ENCODE measurements at regions not wholly inside any gene's neighbourhood (a gene's known extent, or its start where the extent isn't known, plus 50 kb on each side); places are given as distances from the start of the nearest gene placed in this dataset.

- no peaks in the 10 kb centered on the region for H3K27me3 ChIP-seq (ENCODE audit: insufficient read depth, low read length)
- no peaks in the 10 kb centered on the region for H3K79me2 ChIP-seq (ENCODE audit: insufficient read depth, low read length)
- Mint-ChIP-seq H3K4me1 (ENCODE audit: low read depth, unreplicated experiment) (no peaks in the 10 kb centered on the region), H3K9me3 (ENCODE audit: unreplicated experiment) (peaks cover 14% of the 10 kb centered on the region), H3K36me3 (ENCODE audit: low read depth, unreplicated experiment) (peaks cover 4% of the 10 kb centered on the region), H3K4me3 (ENCODE audit: unreplicated experiment) (no peak overlapping the region), H3K27me3 (ENCODE audit: low read depth, unreplicated experiment) (no peaks in the 10 kb centered on the region), H3K27ac (ENCODE audit: unreplicated experiment) (no peak overlapping the region)
- H3K4me2 ChIP-seq (ENCODE audit: low read length) = no peak overlapping the region
- no peak for TF ChIP-seq EZH2 (IDR thresholded peaks at IDR 0.05; ENCODE audit: insufficient read depth, low read length)
- TF ChIP-seq CTCF (IDR thresholded peaks at IDR 0.05; ENCODE audit: insufficient read depth, low read depth, low read length) = no peak
- no peak for DNase-seq (ENCODE audit: low read depth)
- H3K9ac ChIP-seq (ENCODE audit: low read length) = no peak overlapping the region
- H2AFZ ChIP-seq (ENCODE audit: low read depth, low read length) = no peak overlapping the region
- H4K20me1 ChIP-seq (ENCODE audit: insufficient read depth, low read length) = no peaks in the 10 kb centered on the region
- FAIRE-seq = no peak
- no peaks in the 10 kb centered on the region for H3K4me1 ChIP-seq (ENCODE audit: insufficient read depth, low read length)
- H3K36me3 ChIP-seq (ENCODE audit: insufficient read depth, low read length) = no peaks in the 10 kb centered on the region
- H3K4me3 ChIP-seq (ENCODE audit: insufficient read depth, low read depth, low read length) = no peak overlapping the region
- no peak overlapping the region for H3K27ac ChIP-seq (ENCODE audit: low read depth, low read length)
- H3K9me3 ChIP-seq (ENCODE audit: insufficient read depth, low read depth, low read length) = no peaks in the 10 kb centered on the region
These were observed 138.8 kb upstream of the SOX6 start for GRCh38 chr11:16494918-16495691.

- Histone ChIP-seq H3K27ac (ENCODE audit: low read depth, low read length) (no peak overlapping the region), H4K20me1 (ENCODE audit: insufficient read depth, low read length) (no peaks in the 10 kb centered on the region), H2AFZ (ENCODE audit: low read depth, low read length) (no peak overlapping the region)
These were observed 128.1 kb upstream of the SOX6 start for GRCh38 chr11:16484434-16484833.

More at GRCh38 chr11:16484434-16484833, 128.1 kb upstream of the SOX6 start:
- no peak overlapping the region for H3K9ac ChIP-seq (ENCODE audit: low read length)
- Mint-ChIP-seq H3K4me3 (ENCODE audit: unreplicated experiment) (no peak overlapping the region), H3K27me3 (ENCODE audit: low read depth, unreplicated experiment) (no peaks in the 10 kb centered on the region), H3K9me3 (ENCODE audit: unreplicated experiment) (no peaks in the 10 kb centered on the region), H3K27ac (ENCODE audit: unreplicated experiment) (no peak overlapping the region), H3K4me1 (ENCODE audit: low read depth, unreplicated experiment) (no peaks in the 10 kb centered on the region), H3K36me3 (ENCODE audit: low read depth, unreplicated experiment) (no peaks in the 10 kb centered on the region)
- H3K9me3 ChIP-seq (ENCODE audit: insufficient read depth, low read depth, low read length) = no peaks in the 10 kb centered on the region
- no peaks in the 10 kb centered on the region for H3K27me3 ChIP-seq (ENCODE audit: insufficient read depth, low read length)
- TF ChIP-seq EZH2 (IDR thresholded peaks at IDR 0.05; ENCODE audit: insufficient read depth, low read length) (no peak), CTCF (IDR thresholded peaks at IDR 0.05; ENCODE audit: insufficient read depth, low read depth, low read length) (no peak)
- no peaks in the 10 kb centered on the region for H3K4me1 ChIP-seq (ENCODE audit: insufficient read depth, low read length)
- FAIRE-seq (no peak), DNase-seq (ENCODE audit: low read depth) (no peak)
- no peaks in the 10 kb centered on the region for H3K79me2 ChIP-seq (ENCODE audit: insufficient read depth, low read length)
- no peak overlapping the region for H3K4me3 ChIP-seq (ENCODE audit: insufficient read depth, low read depth, low read length)
- H3K36me3 ChIP-seq (ENCODE audit: insufficient read depth, low read length) = no peaks in the 10 kb centered on the region
- no peak overlapping the region for H3K4me2 ChIP-seq (ENCODE audit: low read length)

All from astrocyte (in vitro differentiated cells and primary cell).